ENCODE measurements at regions not wholly inside any gene's neighbourhood (a gene's known extent, or its start where the extent isn't known, plus 50 kb on each side); places are given as distances from the start of the nearest gene placed in this dataset.
"Not testable (repeated sequence)": the region's sequence is repeated elsewhere in the genome, so short reads cannot be mapped to it uniquely, and the experiment has no call there.

GRCh38 chr6:18595774-18596530 is 208.8 kb downstream of the RNF144B start:
- DNase-seq, result peak; percentile 63

GRCh38 chr6:18596531-18596835 is 209.3 kb downstream of the RNF144B start:
- no peak for DNase-seq

DNA sequence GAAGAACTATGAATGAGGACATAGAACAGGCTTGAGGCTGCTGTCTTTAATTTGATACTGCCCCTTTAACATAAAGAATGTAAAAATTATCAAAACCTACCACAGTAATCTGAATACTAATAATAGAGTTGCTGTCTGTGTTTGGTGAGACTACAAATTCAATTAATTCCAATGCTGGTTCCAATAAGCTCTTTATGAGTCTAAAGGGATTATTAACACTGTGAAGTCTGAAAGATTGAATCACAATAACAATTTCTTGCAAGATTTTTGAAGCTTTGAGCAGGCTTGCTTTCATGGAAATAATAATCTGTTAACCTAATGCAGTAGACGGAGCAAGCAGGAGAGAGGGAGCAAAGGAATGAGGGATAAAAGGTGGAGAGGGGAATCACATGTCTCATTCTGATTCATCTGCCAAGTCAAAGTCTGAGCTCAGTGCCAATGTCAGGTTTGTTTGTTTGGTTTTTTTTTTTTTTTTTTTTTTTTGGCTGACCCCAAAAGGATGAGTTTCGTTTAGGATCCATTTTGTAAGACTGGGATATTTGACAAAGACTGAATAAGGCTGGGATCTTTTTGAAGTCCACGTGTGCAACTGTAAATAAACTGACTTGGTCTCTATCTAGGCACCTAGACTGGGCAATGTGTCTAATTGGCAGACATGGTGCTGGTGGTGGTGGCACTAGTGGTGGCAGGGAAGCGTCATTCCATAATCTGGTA is 211.6 kb downstream of the RNF144B start:
- DNase-seq, result peak; percentile 32

DNA sequence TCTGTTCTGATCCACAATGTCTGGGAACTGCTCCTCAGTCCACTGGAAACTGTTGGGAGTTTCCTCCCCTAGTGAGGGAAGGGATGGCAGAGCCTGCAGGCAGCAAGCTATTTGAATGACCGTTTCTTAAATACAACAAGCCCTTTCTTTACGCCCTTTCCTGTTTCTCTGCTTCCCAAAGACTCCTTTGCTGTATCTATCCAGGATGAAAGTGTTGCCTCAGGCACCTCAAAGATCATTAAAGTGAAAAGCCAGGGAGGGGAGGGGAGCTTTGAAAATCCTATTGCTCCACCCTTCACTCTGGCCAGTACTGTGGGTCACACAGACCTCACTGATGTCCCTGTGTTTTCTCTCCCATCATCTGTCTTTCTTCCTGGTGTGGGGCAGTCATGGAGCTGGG is 213.1 kb downstream of the RNF144B start:
- DNase-seq, result peak; percentile 16

GRCh38 chr6:18601516-18602020 is 214.4 kb downstream of the RNF144B start:
- DNase-seq, result no peak

GRCh38 chr6:18602931-18603330 is 215.8 kb downstream of the RNF144B start:
- no peak for DNase-seq

- DNase-seq, result no peak
Measured at GRCh38 chr6:18603361-18603760, 216.2 kb downstream of the RNF144B start.

DNA sequence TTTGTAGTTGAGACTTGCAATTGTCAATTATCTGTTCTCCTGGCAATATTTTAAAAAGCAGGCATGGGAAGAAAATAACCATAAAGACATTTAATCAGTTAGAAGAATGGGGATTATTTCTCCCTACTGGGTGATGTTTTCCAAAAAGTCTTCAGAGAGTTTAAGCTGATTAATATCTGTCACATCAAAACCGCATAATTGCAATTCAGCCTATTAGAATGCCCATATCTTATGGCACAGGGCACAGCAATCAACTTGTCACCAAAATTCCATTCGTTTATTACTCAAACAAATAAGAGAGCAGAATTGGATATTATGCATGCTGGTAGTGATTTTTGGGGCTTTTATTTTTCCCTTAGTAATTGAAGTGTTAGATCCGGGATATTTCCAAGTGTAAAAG is 218.7 kb downstream of the RNF144B start:
- no peak for DNase-seq

DNA sequence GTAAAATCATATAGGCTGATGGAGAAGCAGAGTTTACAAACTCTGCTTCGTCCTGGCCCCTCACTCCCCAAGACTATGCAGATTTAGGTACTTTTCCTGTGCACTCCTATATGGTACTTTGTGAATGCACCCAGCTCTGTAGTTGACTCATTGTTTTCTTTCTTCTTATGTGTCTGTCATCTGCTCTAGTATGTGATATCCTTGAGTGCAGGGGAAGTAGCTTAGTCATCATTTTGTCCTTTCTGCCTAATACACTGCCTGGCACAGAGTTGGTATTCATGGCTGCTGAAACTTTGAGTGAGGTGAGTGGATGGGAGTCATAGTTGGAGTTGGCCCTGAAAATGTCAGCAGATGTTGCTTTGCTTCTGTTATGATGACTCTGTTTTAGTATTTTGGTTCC is 222.6 kb downstream of the RNF144B start:
- DNase-seq, result no peak

- DNase-seq, result no peak
Measured at GRCh38 chr6:18613319-18613925, 226.3 kb downstream of the RNF144B start.

DNA sequence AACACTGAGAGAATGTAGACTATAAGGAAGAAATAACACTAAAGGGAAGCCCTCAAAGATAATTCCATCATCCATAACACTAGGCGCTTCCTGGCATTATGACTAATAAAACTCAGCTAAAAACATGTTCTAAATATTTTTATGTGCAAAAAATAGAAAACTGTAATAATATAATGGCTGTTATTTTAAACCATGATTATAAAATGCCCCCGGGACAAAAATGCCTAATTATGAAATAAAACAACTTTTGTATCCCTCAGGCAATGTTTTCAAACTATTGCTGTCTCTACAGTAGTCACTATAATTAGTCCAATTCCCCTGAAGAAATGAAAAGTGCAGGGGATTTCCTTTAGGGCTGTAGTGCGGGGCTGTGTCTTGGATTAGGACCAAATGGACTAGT is 242.4 kb downstream of the RNF144B start:
- no peak for DNase-seq

- no peak for DNase-seq
Measured at GRCh38 chr6:18632670-18633410, 245.7 kb downstream of the RNF144B start.

DNA sequence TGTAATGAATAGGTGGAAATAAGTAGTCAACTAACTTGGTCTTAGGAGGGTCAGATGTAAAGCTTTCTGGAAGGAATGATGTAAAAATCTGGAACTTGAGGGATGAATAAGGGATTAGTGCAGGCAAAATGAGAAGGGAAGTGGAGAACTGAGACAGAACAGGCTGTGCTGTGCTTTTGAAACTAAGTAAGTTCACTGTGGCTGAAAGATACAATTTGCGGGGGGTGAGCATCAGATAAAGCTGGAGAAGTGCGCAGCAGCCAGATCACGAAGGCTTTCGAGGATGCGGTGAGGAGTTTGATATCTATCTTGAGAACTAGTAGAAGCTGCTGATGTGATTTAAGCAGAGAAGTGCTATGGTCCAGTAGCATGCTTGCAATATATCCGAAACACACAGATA is 247.8 kb downstream of the RNF144B start:
- no peak for DNase-seq

- DNase-seq, result no peak
Measured at GRCh38 chr6:18640134-18640533, 253.0 kb downstream of the RNF144B start.

- DNase-seq, result no peak
Measured at GRCh38 chr6:18640754-18641153, 253.6 kb downstream of the RNF144B start.

DNA sequence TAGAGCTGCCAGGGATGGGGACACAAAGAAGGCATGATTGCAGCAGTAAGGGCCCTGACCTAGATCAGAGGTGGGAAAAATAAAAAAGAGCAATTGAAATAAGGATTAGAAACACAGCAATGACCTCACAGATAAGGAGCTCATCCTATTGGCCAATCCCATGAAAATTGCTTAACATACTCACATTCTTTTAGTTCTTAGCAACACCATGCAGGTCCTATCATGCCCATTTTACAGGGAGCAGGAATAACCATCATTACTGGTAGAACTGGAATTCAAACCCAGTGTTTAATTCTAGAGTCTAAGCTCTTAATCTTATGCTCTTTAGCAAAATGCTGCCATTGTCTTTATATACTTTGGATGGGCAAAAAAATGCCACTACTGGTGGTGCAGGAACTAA is 267.7 kb downstream of the RNF144B start:
- DNase-seq, result no peak

DNA sequence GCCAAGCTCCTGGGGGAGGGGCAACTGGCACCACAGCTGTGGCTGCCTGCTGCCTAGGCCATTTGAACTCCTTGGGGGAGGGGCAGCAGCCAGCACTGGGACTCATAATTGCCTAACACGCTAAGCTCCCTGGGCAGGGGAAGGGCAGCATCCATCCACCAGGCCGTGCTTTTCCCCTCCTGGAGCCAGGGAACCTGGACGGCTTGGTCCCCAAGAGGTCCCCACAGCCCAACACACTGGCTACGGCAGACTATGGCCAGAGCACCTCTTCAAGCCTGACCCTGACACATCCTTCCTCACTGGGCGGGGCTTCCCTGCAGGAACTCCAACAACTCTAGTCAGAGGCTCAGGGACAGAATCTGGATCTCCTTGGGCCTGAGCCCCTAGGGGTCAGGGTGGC is 269.4 kb downstream of the RNF144B start:
- DNase-seq, result no peak

DNA sequence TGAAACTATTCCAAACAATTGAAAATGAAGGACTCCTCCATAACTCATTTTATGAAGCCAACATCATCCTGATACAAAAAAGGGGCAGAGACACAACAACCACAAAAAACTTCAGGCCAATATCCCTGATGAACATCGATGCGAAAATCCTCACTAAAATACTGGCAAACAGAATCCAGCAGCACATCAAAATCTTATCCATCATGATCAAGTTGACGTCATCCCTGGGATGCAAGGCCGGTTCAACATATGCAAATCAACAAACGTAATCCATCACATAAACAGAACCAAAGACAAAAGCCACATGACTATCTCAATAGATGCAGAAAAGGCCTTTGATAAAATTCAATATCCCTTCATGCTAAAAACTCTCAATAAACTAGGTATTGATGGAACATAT is 272.8 kb downstream of the RNF144B start:
- not testable (repeated sequence) for DNase-seq

DNA sequence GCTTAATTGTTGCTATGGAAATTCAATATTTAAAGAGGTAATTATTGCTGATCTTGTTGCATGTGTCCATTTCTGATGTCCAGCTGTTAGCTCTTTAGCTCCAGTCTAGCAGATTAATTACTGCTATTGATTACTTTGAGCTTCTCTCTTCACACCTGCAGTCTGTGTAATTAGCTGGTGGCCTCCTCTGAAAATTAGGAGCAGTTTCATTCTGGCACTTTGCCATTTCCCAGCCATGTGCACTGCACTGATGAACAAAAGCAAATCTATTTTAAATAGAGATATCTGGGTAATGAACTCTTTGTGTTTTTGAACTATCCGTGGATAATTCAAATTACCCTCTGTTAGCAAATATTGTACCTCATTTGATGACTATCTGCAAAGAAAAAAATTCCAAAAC is 275.9 kb downstream of the RNF144B start:
- no peak for DNase-seq

- DNase-seq, result no peak
Measured at GRCh38 chr6:18664401-18664800, 277.3 kb downstream of the RNF144B start.

DNA sequence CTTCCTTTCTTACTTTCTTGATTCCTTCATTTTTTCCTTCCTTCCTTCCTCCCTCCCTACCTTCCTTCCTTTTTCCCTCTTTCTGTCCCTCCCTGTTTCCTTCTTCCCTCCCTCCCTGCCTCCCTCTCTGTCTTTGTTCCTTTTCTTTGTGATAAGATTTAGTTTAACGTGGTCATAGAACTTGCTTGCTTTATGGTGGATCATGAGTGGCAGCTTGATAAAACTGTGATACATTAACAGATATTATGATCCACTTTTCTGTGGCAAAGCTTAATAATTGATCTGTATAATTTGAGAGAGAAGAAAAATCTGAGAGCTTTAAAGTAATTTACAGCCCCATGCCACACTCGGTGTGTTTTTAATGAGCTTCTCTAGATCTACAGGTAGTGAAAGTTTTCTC is 280.5 kb downstream of the RNF144B start:
- no peak for DNase-seq

- DNase-seq, result no peak
Measured at GRCh38 chr6:18668994-18669393, 281.8 kb downstream of the RNF144B start.

DNA sequence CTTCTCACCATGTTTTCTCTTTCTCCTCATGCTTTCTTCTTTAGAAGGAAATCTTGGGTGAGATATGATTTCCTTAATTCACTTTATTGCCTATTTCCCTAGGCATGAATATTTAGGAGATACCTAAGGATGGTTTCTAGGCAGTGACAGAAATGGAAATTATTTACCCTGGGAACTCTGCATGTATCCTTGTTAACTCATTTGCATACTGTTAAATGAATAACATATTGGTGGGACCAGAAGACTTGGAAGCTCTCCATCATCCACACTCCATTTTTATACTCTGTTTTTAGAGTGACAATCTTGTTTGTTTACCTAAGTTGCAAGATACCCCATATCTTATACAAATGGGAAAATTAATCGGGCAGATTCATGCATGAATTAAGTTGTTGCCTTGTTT is 285.7 kb downstream of the RNF144B start:
- no peak for DNase-seq
